KOPT-K1 (cell line): ENCODE measurements at regions not wholly inside any gene's neighbourhood (a gene's known extent, or its start where the extent isn't known, plus 50 kb on each side); places are given as distances from the start of the nearest gene placed in this dataset.

Experiments used
- H3K27ac ChIP-seq: fragments of 200-600 bp; sonication (generic); 2 replicates; pipeline ENCODE4 v1.5.1; 2016; ENCODE audit warnings: antibody characterized with exemption, mild to moderate bottlenecking, low read depth, low read length; ENCODE audit not compliant: poor library complexity, severe bottlenecking
- H3K36me3 ChIP-seq: fragments of 200-600 bp; sonication (generic); 2 replicates; pipeline ENCODE4 v1.5.1; 2017; ENCODE audit warnings: antibody characterized with exemption, mild to moderate bottlenecking, low read length, moderate library complexity; ENCODE audit not compliant: insufficient read depth
- H3K9me3 ChIP-seq: fragments of 200-600 bp; sonication (generic); 2 replicates; pipeline ENCODE4 v1.5.1; 2017; ENCODE audit warnings: antibody characterized with exemption, low read length, mild to moderate bottlenecking; ENCODE audit not compliant: insufficient read depth, poor library complexity, severe bottlenecking

GRCh38 chr7:106777674-106778299, 87.3 kb upstream of the PIK3CG start:
- Histone ChIP-seq H3K36me3 (no peaks in the 10 kb centered on the region), H3K27ac (no peak overlapping the region), H3K9me3 (peaks cover 3% of the 10 kb centered on the region)

- Histone ChIP-seq H3K9me3 (peaks cover 3% of the 10 kb centered on the region), H3K36me3 (no peaks in the 10 kb centered on the region), H3K27ac (no peak overlapping the region)
These were observed 86.3 kb upstream of the PIK3CG start for GRCh38 chr7:106778656-106779250.

GRCh38 chr7:106779877-106780276, 85.2 kb upstream of the PIK3CG start:
- Histone ChIP-seq H3K27ac (no peak overlapping the region), H3K9me3 (peaks cover 3% of the 10 kb centered on the region), H3K36me3 (no peaks in the 10 kb centered on the region)

GRCh38 chr7:106781007-106781406, 84.1 kb upstream of the PIK3CG start:
- H3K27ac ChIP-seq, result no peak overlapping the region
- no peaks in the 10 kb centered on the region for H3K36me3 ChIP-seq

GRCh38 chr7:106781828-106782544, 83.1 kb upstream of the PIK3CG start:
- H3K9me3 ChIP-seq, result peaks cover 2% of the 10 kb centered on the region
- H3K27ac ChIP-seq, result no peak overlapping the region
- no peaks in the 10 kb centered on the region for H3K36me3 ChIP-seq

More at GRCh38 chr7:106781007-106781406, 84.1 kb upstream of the PIK3CG start:
- peaks cover 3% of the 10 kb centered on the region for H3K9me3 ChIP-seq

- no peaks in the 10 kb centered on the region for H3K9me3 ChIP-seq
- H3K36me3 ChIP-seq, result no peaks in the 10 kb centered on the region
- no peak overlapping the region for H3K27ac ChIP-seq
These were observed 81.8 kb upstream of the PIK3CG start for GRCh38 chr7:106783286-106783685.

- H3K27ac ChIP-seq, result no peak overlapping the region
- H3K9me3 ChIP-seq, result no peaks in the 10 kb centered on the region
- H3K36me3 ChIP-seq, result no peaks in the 10 kb centered on the region
These were observed 76.4 kb upstream of the PIK3CG start for GRCh38 chr7:106788637-106789036.

GRCh38 chr7:106791526-106791925, 73.6 kb upstream of the PIK3CG start:
- Histone ChIP-seq H3K36me3 (no peaks in the 10 kb centered on the region), H3K27ac (no peak overlapping the region), H3K9me3 (no peaks in the 10 kb centered on the region)

- H3K9me3 ChIP-seq, result peaks cover 7% of the 10 kb centered on the region
- no peak overlapping the region for H3K27ac ChIP-seq
- H3K36me3 ChIP-seq, result no peaks in the 10 kb centered on the region
These were observed 72.7 kb upstream of the PIK3CG start for GRCh38 chr7:106792233-106792926.

GRCh38 chr7:106793015-106793975, 71.8 kb upstream of the PIK3CG start:
- no peaks in the 10 kb centered on the region for H3K36me3 ChIP-seq
- H3K9me3 ChIP-seq, result peaks cover 16% of the 10 kb centered on the region
- no peak overlapping the region for H3K27ac ChIP-seq

- H3K36me3 ChIP-seq, result no peaks in the 10 kb centered on the region
- H3K9me3 ChIP-seq, result peaks cover 27% of the 10 kb centered on the region
- no peak overlapping the region for H3K27ac ChIP-seq
These were observed 70.6 kb upstream of the PIK3CG start for GRCh38 chr7:106794276-106795083.

GRCh38 chr7:106795084-106795876, 69.8 kb upstream of the PIK3CG start:
- H3K27ac ChIP-seq, result no peak overlapping the region
- peaks cover 27% of the 10 kb centered on the region for H3K9me3 ChIP-seq
- no peaks in the 10 kb centered on the region for H3K36me3 ChIP-seq

- peaks cover 27% of the 10 kb centered on the region for H3K9me3 ChIP-seq
- H3K27ac ChIP-seq, result no peak overlapping the region
- H3K36me3 ChIP-seq, result no peaks in the 10 kb centered on the region
These were observed 69.2 kb upstream of the PIK3CG start for GRCh38 chr7:106795877-106796231.
